OCI-LY7 (cell line): ENCODE measurements at regions not wholly inside any gene's neighbourhood (a gene's known extent, or its start where the extent isn't known, plus 50 kb on each side); places are given as distances from the start of the nearest gene placed in this dataset.

Experiments used
- EZH2phosphoT487 ChIP-seq: fragments of 200-600 bp; sonication (generic); IDR thresholded peaks from 2 replicates; pipeline ENCODE4 v1.6.1; 2018; ENCODE audit warnings: low read depth, borderline replicate concordance, mild to moderate bottlenecking, mixed run types, antibody characterized with exemption, low read length, moderate library complexity, mixed read lengths
- TF ChIP-seq, protein P1 (sequence below): fragments of 200-600 bp; sonication (generic); conservative IDR thresholded peaks from 2 replicates; pipeline ENCODE4 v1.5.1; 2014; ENCODE audit warnings: mild to moderate bottlenecking, antibody characterized with exemption, low read length, moderate library complexity, mixed read lengths

DNA sequence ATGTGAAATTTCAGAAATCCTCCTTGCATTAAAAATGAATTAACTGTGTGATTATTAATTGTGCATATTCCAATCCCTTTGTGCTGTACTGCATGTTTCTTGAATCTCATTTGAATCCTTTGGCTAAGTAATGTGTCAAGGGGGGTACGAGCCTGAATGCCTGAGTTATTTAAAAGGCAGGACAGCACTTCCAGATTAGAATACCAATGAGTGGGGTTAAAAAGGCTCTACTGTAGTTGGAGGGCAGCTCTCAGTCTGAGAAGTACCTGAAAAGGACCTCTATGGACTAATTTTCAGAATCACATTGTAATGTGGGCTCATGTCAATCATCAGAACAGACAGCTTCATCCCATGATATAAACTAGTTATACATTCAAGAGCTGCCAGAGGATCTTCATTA, 423.0 kb downstream of the GRB14 start:
- TF ChIP-seq, protein P1, sequence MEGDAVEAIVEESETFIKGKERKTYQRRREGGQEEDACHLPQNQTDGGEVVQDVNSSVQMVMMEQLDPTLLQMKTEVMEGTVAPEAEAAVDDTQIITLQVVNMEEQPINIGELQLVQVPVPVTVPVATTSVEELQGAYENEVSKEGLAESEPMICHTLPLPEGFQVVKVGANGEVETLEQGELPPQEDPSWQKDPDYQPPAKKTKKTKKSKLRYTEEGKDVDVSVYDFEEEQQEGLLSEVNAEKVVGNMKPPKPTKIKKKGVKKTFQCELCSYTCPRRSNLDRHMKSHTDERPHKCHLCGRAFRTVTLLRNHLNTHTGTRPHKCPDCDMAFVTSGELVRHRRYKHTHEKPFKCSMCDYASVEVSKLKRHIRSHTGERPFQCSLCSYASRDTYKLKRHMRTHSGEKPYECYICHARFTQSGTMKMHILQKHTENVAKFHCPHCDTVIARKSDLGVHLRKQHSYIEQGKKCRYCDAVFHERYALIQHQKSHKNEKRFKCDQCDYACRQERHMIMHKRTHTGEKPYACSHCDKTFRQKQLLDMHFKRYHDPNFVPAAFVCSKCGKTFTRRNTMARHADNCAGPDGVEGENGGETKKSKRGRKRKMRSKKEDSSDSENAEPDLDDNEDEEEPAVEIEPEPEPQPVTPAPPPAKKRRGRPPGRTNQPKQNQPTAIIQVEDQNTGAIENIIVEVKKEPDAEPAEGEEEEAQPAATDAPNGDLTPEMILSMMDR, result no peak
- no peak for TF ChIP-seq EZH2phosphoT487
